ENCODE measurements at regions not wholly inside any gene's neighbourhood (a gene's known extent, or its start where the extent isn't known, plus 50 kb on each side); places are given as distances from the start of the nearest gene placed in this dataset.

- no peak for TF ChIP-seq CTCF (IDR thresholded peaks at IDR 0.05; ENCODE audit: low read depth, low read length, missing control alignments)
- H3K27ac ChIP-seq = no peak overlapping the region
- in situ Hi-C loops (cut with HindIII; ENCODE audit: low pct_ligation_motif_present, low sequenced_read_pairs) = no loop called here
- H3K27me3 ChIP-seq (replicated peaks) = no peaks in the 10 kb centered on the region
- H3K4me3 ChIP-seq (ENCODE audit: low read depth, low read length) = no peak overlapping the region
- no peaks in the 10 kb centered on the region for H3K36me3 ChIP-seq (replicated peaks)
- no peak for DNase-seq
Observed at GRCh38 chr2:17052001-17052400, 386.4 kb upstream of the CYRIA start.

GRCh38 chr2:17051538-17051937, 385.9 kb upstream of the CYRIA start:
- no peak overlapping the region for H3K27ac ChIP-seq
- in situ Hi-C loops (cut with HindIII; ENCODE audit: low pct_ligation_motif_present, low sequenced_read_pairs) = no loop called here
- H3K27me3 ChIP-seq (replicated peaks) = no peaks in the 10 kb centered on the region
- no peak for DNase-seq
- H3K4me3 ChIP-seq (ENCODE audit: low read depth, low read length) = no peak overlapping the region
- H3K36me3 ChIP-seq (replicated peaks) = no peaks in the 10 kb centered on the region
- TF ChIP-seq CTCF (IDR thresholded peaks at IDR 0.05; ENCODE audit: low read depth, low read length, missing control alignments) = no peak

GRCh38 chr2:17043173-17043572, 377.5 kb upstream of the CYRIA start:
- Histone ChIP-seq H3K4me3 (ENCODE audit: low read depth, low read length) (no peak overlapping the region), H3K27ac (no peak overlapping the region), H3K36me3 (replicated peaks) (no peaks in the 10 kb centered on the region), H3K27me3 (replicated peaks) (no peaks in the 10 kb centered on the region)
- TF ChIP-seq CTCF (IDR thresholded peaks at IDR 0.05; ENCODE audit: low read depth, low read length, missing control alignments) = no peak
- DNase-seq = peak; percentile 20
- in situ Hi-C loops (cut with HindIII; ENCODE audit: low pct_ligation_motif_present, low sequenced_read_pairs) = no loop called here

GRCh38 chr2:17036361-17036760, 370.7 kb upstream of the CYRIA start:
- H3K4me3 ChIP-seq (ENCODE audit: low read depth, low read length) = no peak overlapping the region
- no peak for DNase-seq
- no peaks in the 10 kb centered on the region for H3K27me3 ChIP-seq (replicated peaks)
- no peaks in the 10 kb centered on the region for H3K36me3 ChIP-seq (replicated peaks)
- TF ChIP-seq CTCF (IDR thresholded peaks at IDR 0.05; ENCODE audit: low read depth, low read length, missing control alignments) = no peak
- H3K27ac ChIP-seq = no peak overlapping the region
- in situ Hi-C loops (cut with HindIII; ENCODE audit: low pct_ligation_motif_present, low sequenced_read_pairs) = no loop called here

- H3K27ac ChIP-seq = no peak overlapping the region
- H3K27me3 ChIP-seq (replicated peaks) = no peaks in the 10 kb centered on the region
- H3K36me3 ChIP-seq (replicated peaks) = no peaks in the 10 kb centered on the region
- in situ Hi-C loops (cut with HindIII; ENCODE audit: low pct_ligation_motif_present, low sequenced_read_pairs) = no loop called here
- no peak for TF ChIP-seq CTCF (IDR thresholded peaks at IDR 0.05; ENCODE audit: low read depth, low read length, missing control alignments)
- no peak overlapping the region for H3K4me3 ChIP-seq (ENCODE audit: low read depth, low read length)
- DNase-seq = no peak
Observed at GRCh38 chr2:17035010-17035409, 369.4 kb upstream of the CYRIA start.

- no peak overlapping the region for H3K27ac ChIP-seq
- no peak for DNase-seq
- no peaks in the 10 kb centered on the region for H3K27me3 ChIP-seq (replicated peaks)
- in situ Hi-C loops (cut with HindIII; ENCODE audit: low pct_ligation_motif_present, low sequenced_read_pairs) = no loop called here
- no peaks in the 10 kb centered on the region for H3K36me3 ChIP-seq (replicated peaks)
- no peak overlapping the region for H3K4me3 ChIP-seq (ENCODE audit: low read depth, low read length)
- TF ChIP-seq CTCF (IDR thresholded peaks at IDR 0.05; ENCODE audit: low read depth, low read length, missing control alignments) = no peak
Observed at GRCh38 chr2:17030047-17030446, 364.4 kb upstream of the CYRIA start.

All from brain microvascular endothelial cell (primary cell).